ENCODE measurements at regions not wholly inside any gene's neighbourhood (a gene's known extent, or its start where the extent isn't known, plus 50 kb on each side); places are given as distances from the start of the nearest gene placed in this dataset.
A peak's percentile ranks its signal among the peaks of the same experiment; 100 is the strongest.

GRCh38 chr6:84575264-84575663 lies 189.1 kb downstream of the TBX18 start (continued):
- TF ChIP-seq EGR2 (tag by site-specific recombination; IDR thresholded peaks at IDR 0.05; ENCODE audit: low read depth): no peak
- peak; percentile 95 for TF ChIP-seq OSR2 (tag by site-specific recombination; IDR thresholded peaks at IDR 0.05)
- no peak for TF ChIP-seq ZNF223 (tag by site-specific recombination; IDR thresholded peaks at IDR 0.05)
- no peak for TF ChIP-seq PRDM6 (tag by site-specific recombination; IDR thresholded peaks at IDR 0.05)
- 0 out of 2 replicates have a peak, but pooled peaks have one; percentile 31 for TF ChIP-seq ZEB2 (tag by site-specific recombination; IDR thresholded peaks at IDR 0.05)
- TF ChIP-seq SP3 (tag by site-specific recombination; IDR thresholded peaks at IDR 0.05): peak; percentile 33; the same call in 1 of the 2 replicates
- TF ChIP-seq TSHZ1 (tag by site-specific recombination; IDR thresholded peaks at IDR 0.05; ENCODE audit: borderline replicate concordance): peak; percentile 89; the same call in 1 of the 2 replicates
- peak; percentile 62 for TF ChIP-seq INSM2 (tag by site-specific recombination; IDR thresholded peaks at IDR 0.05)
- TF ChIP-seq ZNF18 (tag by site-specific recombination; IDR thresholded peaks at IDR 0.05): no peak
- peak; percentile 91 for TF ChIP-seq GFI1B (tag by site-specific recombination; IDR thresholded peaks at IDR 0.05)
- TF ChIP-seq ZNF24 (tag by site-specific recombination; IDR thresholded peaks at IDR 0.05): peak; percentile 89
- no peak for TF ChIP-seq ZNF473 (tag by site-specific recombination; IDR thresholded peaks at IDR 0.05)
- no peak for TF ChIP-seq ZNF398 (tag by site-specific recombination; IDR thresholded peaks at IDR 0.05)
- no peak for TF ChIP-seq ZNF558 (tag by site-specific recombination; IDR thresholded peaks at IDR 0.05)
- TF ChIP-seq ZNF280C (tag by site-specific recombination; IDR thresholded peaks at IDR 0.05): no peak
- peak; percentile 93 for TF ChIP-seq ZNF600 (tag by site-specific recombination; IDR thresholded peaks at IDR 0.05)
- TF ChIP-seq PATZ1 (tag by site-specific recombination; IDR thresholded peaks at IDR 0.05): peak; percentile 16; the same call in 1 of the 2 replicates
- TF ChIP-seq KLF10 (tag by site-specific recombination; IDR thresholded peaks at IDR 0.05): 0 out of 2 replicates have a peak, but pooled peaks have one; percentile 43
- peak; percentile 91 for TF ChIP-seq ZNF629 (tag by site-specific recombination; IDR thresholded peaks at IDR 0.05)
- TF ChIP-seq ZNF391 (tag by site-specific recombination; IDR thresholded peaks at IDR 0.05; ENCODE audit: borderline replicate concordance, low read depth): peak; percentile 52; the same call in 1 of the 2 replicates
- TF ChIP-seq SP7 (tag by site-specific recombination; IDR thresholded peaks at IDR 0.05): peak; percentile 53
- peak; percentile 81 for TF ChIP-seq ZSCAN23 (tag by site-specific recombination; IDR thresholded peaks at IDR 0.05)
- TF ChIP-seq ZNF266 (tag by site-specific recombination; IDR thresholded peaks at IDR 0.05; ENCODE audit: low read depth): no peak
- TF ChIP-seq KLF1 (tag by site-specific recombination; IDR thresholded peaks at IDR 0.05): no peak
- no peak for TF ChIP-seq MEIS1 (CRISPR knock-in tag; IDR thresholded peaks at IDR 0.05; ENCODE audit: borderline replicate concordance)
- no peak for TF ChIP-seq ZNF747 (tag by site-specific recombination; IDR thresholded peaks at IDR 0.05)

Data from HEK293 (cell line).